ENCODE measurements at regions not wholly inside any gene's neighbourhood (a gene's known extent, or its start where the extent isn't known, plus 50 kb on each side); places are given as distances from the start of the nearest gene placed in this dataset.

DNA sequence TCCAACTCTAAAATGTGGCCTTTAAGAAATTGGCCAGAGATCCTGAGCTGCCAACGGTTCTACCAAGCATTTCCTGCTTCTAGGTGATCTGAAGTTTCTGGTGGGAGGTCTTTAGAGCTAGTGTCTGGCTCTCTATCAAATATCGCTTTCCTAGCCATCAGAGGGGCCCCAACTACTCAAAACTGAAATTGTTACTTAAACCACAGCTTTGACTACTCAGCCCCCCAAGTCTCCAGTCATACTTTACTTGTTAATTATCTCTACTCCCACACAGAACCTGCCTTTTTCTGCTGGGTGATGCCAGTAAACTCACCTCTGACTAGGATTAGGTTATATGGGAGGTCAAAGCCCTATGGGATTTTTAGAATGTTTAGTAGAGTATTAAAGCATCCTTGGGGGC lies 95.1 kb downstream of the FASLG start:
- no peaks in the 10 kb centered on the region for H3K27me3 ChIP-seq (ENCODE audit: control insufficient read depth in 2 of 2, insufficient read depth in 2 of 2, low read length in 2 of 2)
- H3K27ac ChIP-seq (ENCODE audit: low read depth in 2 of 2, low read length in 2 of 2), result no peak overlapping the region
- no peaks in the 10 kb centered on the region for H3K36me3 ChIP-seq (ENCODE audit: control insufficient read depth in 2 of 2, insufficient read depth in 2 of 2, low read length in 2 of 2)
- H3K4me1 ChIP-seq (ENCODE audit: control insufficient read depth in 2 of 2, insufficient read depth in 2 of 2, low read length in 2 of 2), result no peaks in the 10 kb centered on the region
- no peak overlapping the region for H3K4me3 ChIP-seq (ENCODE audit: low read length in 2 of 2)
- no peaks in the 10 kb centered on the region for H3K9me3 ChIP-seq (ENCODE audit: control insufficient read depth in 2 of 2, low read length in 2 of 2)
- H3K9ac ChIP-seq (ENCODE audit: low read depth in 1 of 2, low read length in 2 of 2), result no peak overlapping the region

- Histone ChIP-seq H3K9ac (ENCODE audit: low read depth in 1 of 2, low read length in 2 of 2) (no peak overlapping the region), H3K4me3 (ENCODE audit: low read length in 2 of 2) (no peak overlapping the region), H3K27me3 (ENCODE audit: control insufficient read depth in 2 of 2, insufficient read depth in 2 of 2, low read length in 2 of 2) (no peaks in the 10 kb centered on the region), H3K27ac (ENCODE audit: low read depth in 2 of 2, low read length in 2 of 2) (no peak overlapping the region), H3K36me3 (ENCODE audit: control insufficient read depth in 2 of 2, insufficient read depth in 2 of 2, low read length in 2 of 2) (no peaks in the 10 kb centered on the region), H3K9me3 (ENCODE audit: control insufficient read depth in 2 of 2, low read length in 2 of 2) (no peaks in the 10 kb centered on the region), H3K4me1 (ENCODE audit: control insufficient read depth in 2 of 2, insufficient read depth in 2 of 2, low read length in 2 of 2) (no peaks in the 10 kb centered on the region)
Observed at GRCh38 chr1:172754609-172755008, 95.7 kb downstream of the FASLG start.

GRCh38 chr1:172755099-172755498 lies 96.2 kb downstream of the FASLG start:
- Histone ChIP-seq H3K9me3 (ENCODE audit: control insufficient read depth in 2 of 2, low read length in 2 of 2) (no peaks in the 10 kb centered on the region), H3K4me1 (ENCODE audit: control insufficient read depth in 2 of 2, insufficient read depth in 2 of 2, low read length in 2 of 2) (no peaks in the 10 kb centered on the region), H3K4me3 (ENCODE audit: low read length in 2 of 2) (no peak overlapping the region), H3K27ac (ENCODE audit: low read depth in 2 of 2, low read length in 2 of 2) (no peak overlapping the region), H3K36me3 (ENCODE audit: control insufficient read depth in 2 of 2, insufficient read depth in 2 of 2, low read length in 2 of 2) (no peaks in the 10 kb centered on the region), H3K27me3 (ENCODE audit: control insufficient read depth in 2 of 2, insufficient read depth in 2 of 2, low read length in 2 of 2) (no peaks in the 10 kb centered on the region), H3K9ac (ENCODE audit: low read depth in 1 of 2, low read length in 2 of 2) (no peak overlapping the region)

GRCh38 chr1:172756024-172756423 lies 97.1 kb downstream of the FASLG start:
- Histone ChIP-seq H3K9ac (ENCODE audit: low read depth in 1 of 2, low read length in 2 of 2) (no peak overlapping the region), H3K4me1 (ENCODE audit: control insufficient read depth in 2 of 2, insufficient read depth in 2 of 2, low read length in 2 of 2) (no peaks in the 10 kb centered on the region), H3K4me3 (ENCODE audit: low read length in 2 of 2) (no peak overlapping the region), H3K9me3 (ENCODE audit: control insufficient read depth in 2 of 2, low read length in 2 of 2) (no peaks in the 10 kb centered on the region), H3K36me3 (ENCODE audit: control insufficient read depth in 2 of 2, insufficient read depth in 2 of 2, low read length in 2 of 2) (no peaks in the 10 kb centered on the region), H3K27ac (ENCODE audit: low read depth in 2 of 2, low read length in 2 of 2) (no peak overlapping the region), H3K27me3 (ENCODE audit: control insufficient read depth in 2 of 2, insufficient read depth in 2 of 2, low read length in 2 of 2) (no peaks in the 10 kb centered on the region)

- no peak overlapping the region for H3K9ac ChIP-seq (ENCODE audit: low read depth in 1 of 2, low read length in 2 of 2)
- no peaks in the 10 kb centered on the region for H3K4me1 ChIP-seq (ENCODE audit: control insufficient read depth in 2 of 2, insufficient read depth in 2 of 2, low read length in 2 of 2)
- no peaks in the 10 kb centered on the region for H3K27me3 ChIP-seq (ENCODE audit: control insufficient read depth in 2 of 2, insufficient read depth in 2 of 2, low read length in 2 of 2)
- no peaks in the 10 kb centered on the region for H3K36me3 ChIP-seq (ENCODE audit: control insufficient read depth in 2 of 2, insufficient read depth in 2 of 2, low read length in 2 of 2)
- H3K4me3 ChIP-seq (ENCODE audit: low read length in 2 of 2), result no peak overlapping the region
- H3K27ac ChIP-seq (ENCODE audit: low read depth in 2 of 2, low read length in 2 of 2), result no peak overlapping the region
- no peaks in the 10 kb centered on the region for H3K9me3 ChIP-seq (ENCODE audit: control insufficient read depth in 2 of 2, low read length in 2 of 2)
Observed at GRCh38 chr1:172758259-172758658, 99.4 kb downstream of the FASLG start.

DNA sequence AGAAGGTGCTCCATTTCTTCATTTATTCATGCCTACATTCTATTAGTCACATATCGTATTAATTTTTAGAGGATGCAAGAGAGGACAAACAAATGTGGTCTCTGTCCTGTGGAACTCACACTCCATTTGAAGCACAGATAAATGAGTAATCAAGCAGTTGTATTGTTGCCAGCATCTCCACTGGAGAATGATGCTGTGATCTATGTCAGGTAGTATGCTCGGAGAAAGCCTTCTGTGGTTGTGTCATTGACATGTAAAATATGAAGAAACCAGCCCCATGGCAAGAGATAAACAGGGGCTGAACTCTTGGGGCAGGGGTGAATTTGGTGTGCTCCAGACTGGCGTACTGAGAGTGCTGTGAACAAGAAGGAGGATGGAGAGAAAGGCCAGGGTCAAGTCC lies 101.2 kb downstream of the FASLG start:
- no peak overlapping the region for H3K4me3 ChIP-seq (ENCODE audit: low read length in 2 of 2)
- H3K27me3 ChIP-seq (ENCODE audit: control insufficient read depth in 2 of 2, insufficient read depth in 2 of 2, low read length in 2 of 2), result no peaks in the 10 kb centered on the region
- H3K4me1 ChIP-seq (ENCODE audit: control insufficient read depth in 2 of 2, insufficient read depth in 2 of 2, low read length in 2 of 2), result no peaks in the 10 kb centered on the region
- no peak overlapping the region for H3K27ac ChIP-seq (ENCODE audit: low read depth in 2 of 2, low read length in 2 of 2)
- no peak overlapping the region for H3K9ac ChIP-seq (ENCODE audit: low read depth in 1 of 2, low read length in 2 of 2)
- no peaks in the 10 kb centered on the region for H3K36me3 ChIP-seq (ENCODE audit: control insufficient read depth in 2 of 2, insufficient read depth in 2 of 2, low read length in 2 of 2)
- no peaks in the 10 kb centered on the region for H3K9me3 ChIP-seq (ENCODE audit: control insufficient read depth in 2 of 2, low read length in 2 of 2)

- no peaks in the 10 kb centered on the region for H3K27me3 ChIP-seq (ENCODE audit: control insufficient read depth in 2 of 2, insufficient read depth in 2 of 2, low read length in 2 of 2)
- H3K27ac ChIP-seq (ENCODE audit: low read depth in 2 of 2, low read length in 2 of 2), result no peak overlapping the region
- no peak overlapping the region for H3K4me3 ChIP-seq (ENCODE audit: low read length in 2 of 2)
- no peaks in the 10 kb centered on the region for H3K9me3 ChIP-seq (ENCODE audit: control insufficient read depth in 2 of 2, low read length in 2 of 2)
- no peaks in the 10 kb centered on the region for H3K4me1 ChIP-seq (ENCODE audit: control insufficient read depth in 2 of 2, insufficient read depth in 2 of 2, low read length in 2 of 2)
- no peak overlapping the region for H3K9ac ChIP-seq (ENCODE audit: low read depth in 1 of 2, low read length in 2 of 2)
- H3K36me3 ChIP-seq (ENCODE audit: control insufficient read depth in 2 of 2, insufficient read depth in 2 of 2, low read length in 2 of 2), result no peaks in the 10 kb centered on the region
Observed at GRCh38 chr1:172761581-172762486, 102.9 kb downstream of the FASLG start.

DNA sequence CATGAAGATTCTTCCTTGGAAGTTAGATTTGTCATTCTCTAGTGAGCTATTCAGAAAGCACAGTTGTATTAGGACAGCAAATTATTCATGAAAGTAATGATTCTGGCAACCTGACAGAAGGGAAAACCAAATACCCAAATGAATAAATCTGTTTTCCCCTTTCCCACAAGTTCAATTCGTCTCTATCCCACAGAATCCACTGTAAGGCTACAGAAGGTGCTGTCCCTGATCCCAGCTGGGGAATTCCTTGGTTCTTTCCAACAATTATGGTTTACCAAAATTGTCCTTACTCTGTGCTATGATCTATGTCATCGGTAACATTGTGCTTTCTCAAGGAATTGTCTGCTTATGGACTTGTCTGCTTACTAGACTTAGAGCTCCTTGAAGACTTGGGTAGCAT lies 104.2 kb downstream of the FASLG start:
- Histone ChIP-seq H3K36me3 (ENCODE audit: control insufficient read depth in 2 of 2, insufficient read depth in 2 of 2, low read length in 2 of 2) (no peaks in the 10 kb centered on the region), H3K27ac (ENCODE audit: low read depth in 2 of 2, low read length in 2 of 2) (no peak overlapping the region), H3K9me3 (ENCODE audit: control insufficient read depth in 2 of 2, low read length in 2 of 2) (no peaks in the 10 kb centered on the region), H3K27me3 (ENCODE audit: control insufficient read depth in 2 of 2, insufficient read depth in 2 of 2, low read length in 2 of 2) (no peaks in the 10 kb centered on the region), H3K4me3 (ENCODE audit: low read length in 2 of 2) (no peak overlapping the region), H3K9ac (ENCODE audit: low read depth in 1 of 2, low read length in 2 of 2) (no peak overlapping the region), H3K4me1 (ENCODE audit: control insufficient read depth in 2 of 2, insufficient read depth in 2 of 2, low read length in 2 of 2) (no peaks in the 10 kb centered on the region)

- no peak overlapping the region for H3K9ac ChIP-seq (ENCODE audit: low read depth in 1 of 2, low read length in 2 of 2)
- H3K36me3 ChIP-seq (ENCODE audit: control insufficient read depth in 2 of 2, insufficient read depth in 2 of 2, low read length in 2 of 2), result no peaks in the 10 kb centered on the region
- H3K4me3 ChIP-seq (ENCODE audit: low read length in 2 of 2), result no peak overlapping the region
- H3K27ac ChIP-seq (ENCODE audit: low read depth in 2 of 2, low read length in 2 of 2), result no peak overlapping the region
- H3K9me3 ChIP-seq (ENCODE audit: control insufficient read depth in 2 of 2, low read length in 2 of 2), result no peaks in the 10 kb centered on the region
- H3K4me1 ChIP-seq (ENCODE audit: control insufficient read depth in 2 of 2, insufficient read depth in 2 of 2, low read length in 2 of 2), result no peaks in the 10 kb centered on the region
- no peaks in the 10 kb centered on the region for H3K27me3 ChIP-seq (ENCODE audit: control insufficient read depth in 2 of 2, insufficient read depth in 2 of 2, low read length in 2 of 2)
Observed at GRCh38 chr1:172764378-172764777, 105.5 kb downstream of the FASLG start.

GRCh38 chr1:172766462-172766861 lies 107.6 kb downstream of the FASLG start:
- H3K4me1 ChIP-seq (ENCODE audit: control insufficient read depth in 2 of 2, insufficient read depth in 2 of 2, low read length in 2 of 2), result peaks cover 0 to 4% of the 10 kb centered on the region in 2 donors
- H3K27ac ChIP-seq (ENCODE audit: low read depth in 2 of 2, low read length in 2 of 2), result no peak overlapping the region
- H3K9ac ChIP-seq (ENCODE audit: low read depth in 1 of 2, low read length in 2 of 2), result no peak overlapping the region
- no peaks in the 10 kb centered on the region for H3K27me3 ChIP-seq (ENCODE audit: control insufficient read depth in 2 of 2, insufficient read depth in 2 of 2, low read length in 2 of 2)
- H3K9me3 ChIP-seq (ENCODE audit: control insufficient read depth in 2 of 2, low read length in 2 of 2), result no peaks in the 10 kb centered on the region
- H3K36me3 ChIP-seq (ENCODE audit: control insufficient read depth in 2 of 2, insufficient read depth in 2 of 2, low read length in 2 of 2), result no peaks in the 10 kb centered on the region
- H3K4me3 ChIP-seq (ENCODE audit: low read length in 2 of 2), result no peak overlapping the region

All from mucosa of rectum (tissue), 2 donors.